Glomerular visceral epithelial cell (primary cell): ENCODE measurements at regions not wholly inside any gene's neighbourhood (a gene's known extent, or its start where the extent isn't known, plus 50 kb on each side); places are given as distances from the start of the nearest gene placed in this dataset.

Experiments used
- DNase-seq: peaks from one replicate; pipeline ENCODE4 v3.0.0-alpha.2; 2016; ENCODE audit errors: extremely low spot score

DNA sequence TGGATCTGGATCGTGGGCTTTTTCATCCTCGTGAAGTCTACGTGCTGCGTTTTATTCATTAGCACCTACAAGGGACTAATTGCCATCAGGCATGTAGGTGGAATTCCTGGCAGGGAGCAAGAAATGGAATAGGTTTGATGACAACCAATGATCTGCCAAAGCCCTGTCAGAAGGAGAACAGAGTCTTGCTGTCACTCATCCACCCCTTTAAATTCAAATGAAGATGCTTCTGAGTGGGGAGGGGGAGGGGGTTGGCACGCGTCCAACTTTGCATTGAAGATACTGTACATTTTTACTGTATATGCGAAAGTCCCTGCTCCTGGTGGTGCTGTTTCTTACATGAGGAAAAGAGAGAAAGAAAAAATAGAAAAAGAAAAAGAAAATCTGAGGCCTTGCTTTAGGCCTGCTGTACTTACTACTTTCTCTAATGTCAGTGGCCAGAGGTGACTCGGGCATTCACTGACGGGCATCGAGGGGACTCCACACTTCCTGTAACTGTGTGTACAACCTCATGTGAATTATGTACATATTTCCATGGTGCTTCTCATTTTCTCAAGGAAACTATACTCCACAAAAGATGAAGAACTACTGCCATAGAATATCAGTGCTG lies 569.1 kb downstream of the INHBA start:
- no peak for DNase-seq

- no peak for DNase-seq
Measured at GRCh38 chr7:41131956-41132355, 570.9 kb downstream of the INHBA start.

DNA sequence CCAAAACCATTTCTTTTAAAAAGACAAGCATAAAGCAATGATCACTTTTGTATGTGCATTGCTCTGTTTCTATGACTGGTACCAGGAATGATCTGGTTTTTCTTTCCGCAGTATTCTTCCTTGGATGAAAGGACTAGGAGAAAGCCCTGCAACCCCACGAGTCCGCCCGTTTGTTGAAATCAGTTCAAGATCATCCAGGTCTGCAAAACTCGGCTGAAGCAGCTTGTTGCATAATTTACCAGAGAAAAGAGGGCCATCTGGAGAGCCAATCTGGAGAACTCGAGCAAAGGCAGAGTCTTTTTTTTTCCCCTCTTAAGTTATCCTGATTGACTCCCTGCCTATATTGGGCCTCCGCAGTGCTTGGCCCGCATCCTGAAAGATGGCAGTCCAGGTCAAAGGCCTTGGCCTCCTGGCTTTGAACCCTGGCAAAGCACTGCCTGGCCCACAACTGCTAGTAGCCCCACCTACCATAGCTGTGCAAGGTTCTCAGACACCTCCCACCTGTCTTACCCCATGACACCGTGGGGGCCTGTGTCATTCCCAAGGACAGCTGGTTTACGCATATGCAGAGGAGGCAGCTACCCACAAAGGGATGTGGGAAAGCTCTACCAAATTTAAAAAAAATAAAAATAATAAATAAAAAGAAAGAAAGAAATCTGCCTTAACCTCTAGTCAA lies 572.2 kb downstream of the INHBA start:
- no peak for DNase-seq

DNA sequence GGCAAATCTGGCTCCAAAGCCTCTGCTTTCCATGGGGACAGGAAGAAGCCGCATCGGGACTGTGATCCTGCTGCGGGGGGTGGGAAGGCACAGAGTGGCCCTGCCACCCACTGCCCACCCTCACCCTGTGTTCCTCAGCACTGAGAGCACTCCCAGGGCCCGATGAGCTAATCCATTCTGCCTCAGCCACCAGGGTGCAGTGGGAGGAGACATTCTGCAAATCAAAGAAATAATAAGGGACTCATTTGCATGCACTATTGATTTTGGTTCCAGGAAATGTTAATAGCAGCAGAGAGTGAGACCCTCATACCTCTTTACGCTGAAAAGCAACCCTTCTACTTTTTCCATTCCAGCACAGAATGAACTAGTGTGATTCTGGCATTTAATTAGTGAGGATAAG lies 572.8 kb downstream of the INHBA start:
- no peak for DNase-seq

GRCh38 chr7:41125343-41125742 lies 577.5 kb downstream of the INHBA start:
- DNase-seq = no peak

DNA sequence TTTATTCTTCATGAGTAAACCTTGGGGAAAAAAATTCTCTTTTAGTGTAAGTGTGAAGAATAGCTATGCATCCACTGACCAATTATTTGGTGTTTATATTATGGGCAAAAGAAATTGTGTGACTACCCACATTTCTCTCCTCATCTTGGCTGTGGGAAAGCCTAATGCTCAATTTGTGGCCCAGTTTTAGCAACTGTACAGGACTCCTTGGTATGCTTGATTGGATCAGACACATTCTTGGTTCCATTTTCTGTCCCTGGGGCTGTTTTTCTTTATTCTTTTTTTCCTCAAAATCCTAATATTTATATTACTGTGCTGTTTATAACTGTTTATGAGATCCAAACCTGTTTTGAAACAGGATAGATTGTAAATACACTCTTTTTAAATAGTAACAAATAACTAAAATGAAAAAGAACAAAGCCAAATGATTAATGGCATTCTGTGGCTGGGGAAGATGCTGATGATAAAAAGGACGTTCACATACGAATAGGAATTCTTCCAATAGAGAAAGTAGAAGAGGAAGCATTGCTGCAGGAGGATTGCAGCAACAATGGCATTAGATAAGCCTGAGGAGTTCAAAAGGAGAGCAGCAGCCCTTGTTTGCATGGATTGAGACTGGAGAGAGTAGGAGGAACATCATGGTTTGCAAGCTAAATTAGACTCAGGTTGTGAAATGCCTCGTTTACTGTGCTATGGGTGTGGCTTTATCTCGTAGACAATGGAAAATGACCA lies 580.5 kb downstream of the INHBA start:
- no peak for DNase-seq

DNA sequence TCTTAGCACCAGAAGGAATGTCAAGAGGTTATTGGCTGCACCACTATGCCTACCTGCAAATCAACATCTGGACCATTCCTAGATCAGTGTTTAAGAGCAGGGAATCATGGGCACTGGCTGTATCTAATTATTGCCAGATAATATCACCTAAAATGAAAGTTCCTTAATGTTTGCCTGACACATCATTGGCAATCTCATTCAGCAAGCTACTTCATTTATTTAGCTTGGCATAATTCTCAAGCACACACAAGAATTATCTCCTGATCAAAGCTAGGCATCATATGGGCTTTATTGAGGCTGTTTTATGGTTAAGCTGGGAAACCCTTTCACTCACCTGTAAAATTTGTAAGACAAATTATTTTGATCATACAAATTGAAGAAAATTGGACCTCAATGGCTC lies 581.7 kb downstream of the INHBA start:
- no peak for DNase-seq

GRCh38 chr7:41118486-41118885 lies 584.4 kb downstream of the INHBA start:
- no peak for DNase-seq

GRCh38 chr7:41117431-41117830 lies 585.5 kb downstream of the INHBA start:
- DNase-seq = no peak

GRCh38 chr7:41116817-41117216 lies 586.1 kb downstream of the INHBA start:
- DNase-seq = peak; percentile 24

DNA sequence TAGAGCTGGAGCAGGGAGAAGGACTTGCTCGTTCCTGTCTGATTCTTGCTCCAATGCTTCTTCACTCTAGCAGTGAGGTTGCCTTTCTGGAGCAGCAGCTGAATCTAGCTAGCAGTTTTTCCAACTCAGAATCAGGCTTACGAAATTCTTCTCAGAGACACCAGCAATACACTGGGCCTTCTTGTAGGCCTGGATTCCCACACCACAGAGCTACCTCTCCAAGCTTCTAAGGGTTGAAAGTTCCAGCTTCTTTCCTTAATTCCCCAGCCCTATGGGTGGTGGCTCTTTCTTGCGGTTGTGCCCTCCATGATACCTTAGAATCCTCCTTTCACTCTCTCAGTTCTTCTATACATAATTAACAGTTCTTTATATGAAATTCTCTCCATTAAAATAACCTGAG lies 586.6 kb downstream of the INHBA start:
- DNase-seq = no peak

- no peak for DNase-seq
Measured at GRCh38 chr7:41114691-41115090, 588.2 kb downstream of the INHBA start.

GRCh38 chr7:41114131-41114530 lies 588.8 kb downstream of the INHBA start:
- no peak for DNase-seq

DNA sequence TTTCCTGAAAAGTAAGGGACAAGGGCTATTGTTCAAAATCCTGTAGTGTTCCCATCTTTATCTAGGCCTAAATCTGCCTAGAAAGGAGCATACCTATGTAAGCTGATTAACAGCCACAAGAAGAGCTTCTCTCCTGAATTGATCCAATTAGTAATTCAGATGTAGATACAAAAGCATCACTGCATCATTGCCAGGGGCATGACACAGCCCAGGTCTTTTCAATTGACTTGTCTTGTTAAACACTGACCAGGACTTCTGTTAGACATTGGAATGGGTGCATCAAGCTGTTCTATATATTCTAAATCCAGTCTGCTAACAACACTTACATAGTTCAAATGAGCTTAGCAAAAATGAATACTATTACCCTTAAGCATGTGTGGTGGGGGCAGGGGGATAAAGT lies 589.2 kb downstream of the INHBA start:
- DNase-seq = no peak

DNA sequence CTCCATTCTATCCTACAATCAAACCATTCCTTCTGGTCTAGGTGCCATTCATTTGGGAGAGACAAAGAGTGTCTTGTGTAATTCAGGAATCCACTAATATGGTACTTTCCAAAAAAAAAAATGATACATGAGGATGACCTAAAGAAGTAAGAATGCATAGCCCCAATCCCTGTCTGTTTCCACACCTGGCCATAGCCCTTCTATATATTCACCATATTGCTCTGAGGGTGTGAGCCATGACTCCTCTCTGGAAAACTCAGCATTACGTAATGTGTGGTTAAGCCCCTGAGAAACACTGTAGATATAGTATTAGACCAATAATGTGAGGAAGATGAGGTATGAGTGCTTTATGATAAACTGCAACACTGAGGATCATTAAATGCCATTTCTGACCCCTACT lies 592.7 kb downstream of the INHBA start:
- peak; percentile 90 for DNase-seq

DNA sequence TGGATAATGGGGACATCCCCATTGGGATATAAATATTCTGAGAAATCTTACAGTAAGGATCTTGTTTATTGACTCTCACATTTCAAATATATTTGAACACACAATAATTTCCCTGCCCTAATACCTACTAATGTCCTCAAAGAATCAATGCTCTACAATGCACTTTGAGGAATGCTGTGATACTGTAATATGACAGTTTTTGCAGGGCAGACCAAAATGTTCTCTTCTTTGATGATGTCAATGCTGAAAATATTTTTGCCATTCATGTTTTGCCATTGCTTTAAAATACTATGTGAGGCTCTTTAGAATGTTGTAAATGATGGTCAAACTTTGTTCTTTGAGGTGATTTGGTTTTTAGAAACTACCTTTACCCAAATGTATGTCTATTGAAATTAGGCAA lies 594.1 kb downstream of the INHBA start:
- DNase-seq = no peak

- DNase-seq = peak; percentile 71
Measured at GRCh38 chr7:41107938-41108448, 594.9 kb downstream of the INHBA start.

DNA sequence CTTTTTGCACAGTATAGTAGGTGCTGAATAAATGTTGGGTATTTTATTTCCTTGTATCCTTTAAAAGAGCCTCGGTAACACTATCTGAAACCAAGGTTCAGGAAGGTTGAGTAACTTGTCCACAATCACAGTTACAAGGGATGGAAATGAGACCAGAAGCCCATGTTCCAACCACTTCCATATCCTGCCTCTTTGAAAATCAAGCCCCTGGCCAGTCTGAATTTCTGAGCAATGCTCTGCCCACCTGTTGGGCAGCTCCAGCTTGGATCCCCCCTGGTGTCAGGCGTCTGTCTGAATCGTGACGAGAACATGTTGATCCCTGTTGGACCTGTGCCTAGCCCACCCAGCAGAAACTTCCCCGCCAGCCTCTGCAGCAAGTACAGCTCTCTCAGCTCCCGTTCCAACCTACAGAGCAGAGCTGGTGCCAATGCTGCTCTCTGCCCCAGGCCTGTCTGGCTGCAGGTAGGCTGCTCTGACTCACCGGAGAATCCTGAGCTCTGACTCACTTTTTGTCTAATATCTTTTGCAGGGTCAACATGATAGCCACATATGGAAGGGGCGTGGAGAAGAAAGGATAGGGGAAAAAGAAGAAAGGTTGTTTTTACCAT lies 595.5 kb downstream of the INHBA start:
- peak; percentile 94 for DNase-seq

- DNase-seq = no peak
Measured at GRCh38 chr7:41104631-41105030, 598.3 kb downstream of the INHBA start.

DNA sequence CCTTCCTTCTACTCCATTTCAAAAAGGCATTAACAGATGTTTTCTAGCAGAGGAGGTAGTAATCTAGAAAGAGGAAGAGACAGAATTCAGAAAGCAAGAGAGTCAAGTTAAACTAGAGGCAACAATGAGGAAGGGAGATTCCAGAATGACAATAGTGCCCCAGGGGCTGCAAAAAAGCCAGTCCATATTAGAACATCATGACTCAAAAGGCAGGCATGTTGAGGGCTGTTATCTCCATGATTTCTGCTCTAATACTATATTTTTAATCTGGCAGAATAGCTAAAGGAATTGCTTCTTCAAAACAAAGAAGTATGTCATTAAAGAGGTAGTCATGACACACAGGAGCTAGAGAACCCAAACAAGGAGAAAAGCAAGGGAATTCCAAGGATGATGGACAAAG lies 599.6 kb downstream of the INHBA start:
- peak; percentile 15 for DNase-seq

GRCh38 chr7:41098846-41099245 lies 604.0 kb downstream of the INHBA start:
- DNase-seq = no peak

GRCh38 chr7:41098402-41098801 lies 604.5 kb downstream of the INHBA start:
- DNase-seq = no peak

GRCh38 chr7:41097501-41097900 lies 605.4 kb downstream of the INHBA start:
- DNase-seq = peak; percentile 44
